ENCODE measurements at regions not wholly inside any gene's neighbourhood (a gene's known extent, or its start where the extent isn't known, plus 50 kb on each side); places are given as distances from the start of the nearest gene placed in this dataset.

DNA sequence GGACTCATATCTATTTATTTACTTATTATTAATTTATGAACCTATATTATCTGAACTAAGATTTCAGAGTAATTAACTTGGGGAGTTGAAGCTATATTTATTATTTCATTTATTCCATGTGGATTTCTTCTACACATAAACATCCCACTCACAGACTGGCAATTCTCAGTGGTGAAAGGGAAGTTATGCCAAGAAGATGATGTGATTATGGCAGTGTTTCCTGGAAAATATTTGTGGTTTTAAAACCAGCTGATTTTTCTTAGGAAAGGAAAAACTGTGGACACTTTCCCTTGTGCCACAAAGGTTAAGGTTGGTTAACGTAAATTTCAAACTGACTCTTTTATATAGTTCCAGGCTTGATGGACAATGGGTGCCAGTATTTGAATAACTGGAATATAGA, 513.1 kb downstream of the SLITRK6 start:
- no peaks in the 10 kb centered on the region for H3K4me1 ChIP-seq (ENCODE audit: control insufficient read depth, insufficient read depth, low read length)
- H3K9me3 ChIP-seq (ENCODE audit: control insufficient read depth, insufficient read depth, low read length), result no peaks in the 10 kb centered on the region
- no peak overlapping the region for H3K4me3 ChIP-seq (ENCODE audit: low read depth, low read length)
- no peaks in the 10 kb centered on the region for H3K27me3 ChIP-seq (ENCODE audit: control insufficient read depth, insufficient read depth, low read length)
- no peak overlapping the region for H3K27ac ChIP-seq (ENCODE audit: low read depth, low read length)
- no CpG with 5 or more reads among the region's 1 CpG for WGBS (ENCODE audit: insufficient coverage)
- DNase-seq (ENCODE audit: low read depth in 4 of 6, low spot score in 6 of 6), result no peak
- no peaks in the 10 kb centered on the region for H3K36me3 ChIP-seq (ENCODE audit: control insufficient read depth, insufficient read depth, low read length)

GRCh38 chr13:85284349-85284748, 514.9 kb downstream of the SLITRK6 start:
- Histone ChIP-seq H3K36me3 (ENCODE audit: control insufficient read depth, insufficient read depth, low read length) (no peaks in the 10 kb centered on the region), H3K4me3 (ENCODE audit: low read depth, low read length) (no peak overlapping the region), H3K4me1 (ENCODE audit: control insufficient read depth, insufficient read depth, low read length) (no peaks in the 10 kb centered on the region), H3K9me3 (ENCODE audit: control insufficient read depth, insufficient read depth, low read length) (no peaks in the 10 kb centered on the region), H3K27ac (ENCODE audit: low read depth, low read length) (no peak overlapping the region), H3K27me3 (ENCODE audit: control insufficient read depth, insufficient read depth, low read length) (no peaks in the 10 kb centered on the region)
- WGBS (ENCODE audit: insufficient coverage), result no CpG with 5 or more reads among the region's 2 CpGs
- no peak for DNase-seq (ENCODE audit: low read depth in 4 of 6, low spot score in 6 of 6)

- no peaks in the 10 kb centered on the region for H3K36me3 ChIP-seq (ENCODE audit: control insufficient read depth, insufficient read depth, low read length)
- no peaks in the 10 kb centered on the region for H3K9me3 ChIP-seq (ENCODE audit: control insufficient read depth, insufficient read depth, low read length)
- no peak for DNase-seq (ENCODE audit: low read depth in 4 of 6, low spot score in 6 of 6)
- H3K27ac ChIP-seq (ENCODE audit: low read depth, low read length), result no peak overlapping the region
- no peak overlapping the region for H3K4me3 ChIP-seq (ENCODE audit: low read depth, low read length)
- no peaks in the 10 kb centered on the region for H3K27me3 ChIP-seq (ENCODE audit: control insufficient read depth, insufficient read depth, low read length)
- no peaks in the 10 kb centered on the region for H3K4me1 ChIP-seq (ENCODE audit: control insufficient read depth, insufficient read depth, low read length)
These were observed 515.8 kb downstream of the SLITRK6 start for GRCh38 chr13:85283408-85283807.

- no peak for DNase-seq (ENCODE audit: low read depth in 4 of 6, low spot score in 6 of 6)
- H3K9me3 ChIP-seq (ENCODE audit: control insufficient read depth, insufficient read depth, low read length), result no peaks in the 10 kb centered on the region
- no peaks in the 10 kb centered on the region for H3K36me3 ChIP-seq (ENCODE audit: control insufficient read depth, insufficient read depth, low read length)
- no peaks in the 10 kb centered on the region for H3K27me3 ChIP-seq (ENCODE audit: control insufficient read depth, insufficient read depth, low read length)
- H3K27ac ChIP-seq (ENCODE audit: low read depth, low read length), result no peak overlapping the region
- no CpG with 5 or more reads among the region's 2 CpGs for WGBS (ENCODE audit: insufficient coverage)
- no peak overlapping the region for H3K4me3 ChIP-seq (ENCODE audit: low read depth, low read length)
- H3K4me1 ChIP-seq (ENCODE audit: control insufficient read depth, insufficient read depth, low read length), result no peaks in the 10 kb centered on the region
These were observed 516.3 kb downstream of the SLITRK6 start for GRCh38 chr13:85282876-85283275.

GRCh38 chr13:85278851-85279250, 520.4 kb downstream of the SLITRK6 start:
- H3K4me3 ChIP-seq (ENCODE audit: low read depth, low read length), result no peak overlapping the region
- no peaks in the 10 kb centered on the region for H3K4me1 ChIP-seq (ENCODE audit: control insufficient read depth, insufficient read depth, low read length)
- H3K27ac ChIP-seq (ENCODE audit: low read depth, low read length), result no peak overlapping the region
- no peak for DNase-seq (ENCODE audit: low read depth in 4 of 6, low spot score in 6 of 6)
- no peaks in the 10 kb centered on the region for H3K36me3 ChIP-seq (ENCODE audit: control insufficient read depth, insufficient read depth, low read length)
- H3K27me3 ChIP-seq (ENCODE audit: control insufficient read depth, insufficient read depth, low read length), result no peaks in the 10 kb centered on the region
- H3K9me3 ChIP-seq (ENCODE audit: control insufficient read depth, insufficient read depth, low read length), result no peaks in the 10 kb centered on the region
- no CpG with 5 or more reads among the region's 2 CpGs for WGBS (ENCODE audit: insufficient coverage)

GRCh38 chr13:85277748-85278147, 521.5 kb downstream of the SLITRK6 start:
- no peak overlapping the region for H3K27ac ChIP-seq (ENCODE audit: low read depth, low read length)
- no CpG with 5 or more reads among the region's 1 CpG for WGBS (ENCODE audit: insufficient coverage)
- H3K9me3 ChIP-seq (ENCODE audit: control insufficient read depth, insufficient read depth, low read length), result no peaks in the 10 kb centered on the region
- no peaks in the 10 kb centered on the region for H3K36me3 ChIP-seq (ENCODE audit: control insufficient read depth, insufficient read depth, low read length)
- no peak for DNase-seq (ENCODE audit: low read depth in 4 of 6, low spot score in 6 of 6)
- no peaks in the 10 kb centered on the region for H3K27me3 ChIP-seq (ENCODE audit: control insufficient read depth, insufficient read depth, low read length)
- no peak overlapping the region for H3K4me3 ChIP-seq (ENCODE audit: low read depth, low read length)
- H3K4me1 ChIP-seq (ENCODE audit: control insufficient read depth, insufficient read depth, low read length), result no peaks in the 10 kb centered on the region

GRCh38 chr13:85266771-85267170, 532.4 kb downstream of the SLITRK6 start:
- Histone ChIP-seq H3K4me1 (ENCODE audit: control insufficient read depth, insufficient read depth, low read length) (no peaks in the 10 kb centered on the region), H3K27me3 (ENCODE audit: control insufficient read depth, insufficient read depth, low read length) (no peaks in the 10 kb centered on the region), H3K36me3 (ENCODE audit: control insufficient read depth, insufficient read depth, low read length) (no peaks in the 10 kb centered on the region), H3K9me3 (ENCODE audit: control insufficient read depth, insufficient read depth, low read length) (no peaks in the 10 kb centered on the region), H3K4me3 (ENCODE audit: low read depth, low read length) (no peak overlapping the region), H3K27ac (ENCODE audit: low read depth, low read length) (no peak overlapping the region)
- no peak for DNase-seq (ENCODE audit: low read depth in 4 of 6, low spot score in 6 of 6)
- 73% methylated on average over 1 of the region's 2 CpGs for WGBS (ENCODE audit: insufficient coverage)

DNA sequence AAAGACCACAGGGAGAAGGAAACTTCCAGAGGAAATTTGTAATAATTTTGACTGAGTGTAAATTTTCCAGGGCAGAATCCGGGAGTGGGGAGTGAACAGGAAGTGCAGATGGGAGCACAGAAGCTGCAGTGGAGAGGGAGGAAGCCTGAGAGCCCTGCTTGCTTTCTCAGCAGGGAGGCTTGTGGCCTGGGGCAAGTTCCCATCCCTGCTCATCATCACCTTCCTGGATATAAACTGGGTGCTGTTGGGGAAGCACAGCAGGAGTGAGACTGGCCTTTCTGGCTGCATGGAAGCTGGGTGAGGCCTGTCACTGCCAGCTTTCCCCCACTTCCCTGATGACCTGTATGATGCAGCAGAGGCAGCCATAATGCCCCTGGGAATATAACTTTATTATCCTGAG, 532.9 kb downstream of the SLITRK6 start:
- 75% methylated on average over 1 of the region's 1 CpG for WGBS (ENCODE audit: insufficient coverage)
- no peaks in the 10 kb centered on the region for H3K9me3 ChIP-seq (ENCODE audit: control insufficient read depth, insufficient read depth, low read length)
- no peak overlapping the region for H3K4me3 ChIP-seq (ENCODE audit: low read depth, low read length)
- no peaks in the 10 kb centered on the region for H3K4me1 ChIP-seq (ENCODE audit: control insufficient read depth, insufficient read depth, low read length)
- no peaks in the 10 kb centered on the region for H3K27me3 ChIP-seq (ENCODE audit: control insufficient read depth, insufficient read depth, low read length)
- no peaks in the 10 kb centered on the region for H3K36me3 ChIP-seq (ENCODE audit: control insufficient read depth, insufficient read depth, low read length)
- H3K27ac ChIP-seq (ENCODE audit: low read depth, low read length), result no peak overlapping the region
- DNase-seq (ENCODE audit: low read depth in 4 of 6, low spot score in 6 of 6), result no peak

DNA sequence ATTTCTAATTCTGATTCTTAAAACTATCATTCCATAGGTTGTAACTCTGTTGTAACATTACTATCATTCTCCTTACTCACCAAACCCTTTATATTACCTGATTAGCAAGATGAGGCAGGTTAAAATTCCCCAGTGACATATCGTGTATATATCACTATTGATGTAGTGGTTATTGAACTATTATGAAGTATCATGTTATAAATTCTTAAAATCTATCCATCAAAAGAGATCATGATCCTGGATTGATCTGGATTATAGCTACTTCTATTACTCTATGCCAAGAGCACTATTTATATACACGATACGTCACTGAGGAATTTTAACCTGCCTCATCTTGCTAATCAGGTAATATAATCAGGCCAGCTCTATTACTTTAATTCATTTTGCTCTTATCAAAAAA, 533.9 kb downstream of the SLITRK6 start:
- no CpG with 5 or more reads among the region's 3 CpGs for WGBS (ENCODE audit: insufficient coverage)
- DNase-seq (ENCODE audit: low read depth in 4 of 6, low spot score in 6 of 6), result no peak
- Histone ChIP-seq H3K27me3 (ENCODE audit: control insufficient read depth, insufficient read depth, low read length) (no peaks in the 10 kb centered on the region), H3K36me3 (ENCODE audit: control insufficient read depth, insufficient read depth, low read length) (no peaks in the 10 kb centered on the region), H3K27ac (ENCODE audit: low read depth, low read length) (no peak overlapping the region), H3K9me3 (ENCODE audit: control insufficient read depth, insufficient read depth, low read length) (no peaks in the 10 kb centered on the region), H3K4me1 (ENCODE audit: control insufficient read depth, insufficient read depth, low read length) (no peaks in the 10 kb centered on the region), H3K4me3 (ENCODE audit: low read depth, low read length) (no peak overlapping the region)

- Histone ChIP-seq H3K9me3 (ENCODE audit: control insufficient read depth, insufficient read depth, low read length) (no peaks in the 10 kb centered on the region), H3K36me3 (ENCODE audit: control insufficient read depth, insufficient read depth, low read length) (no peaks in the 10 kb centered on the region), H3K4me3 (ENCODE audit: low read depth, low read length) (no peak overlapping the region), H3K27me3 (ENCODE audit: control insufficient read depth, insufficient read depth, low read length) (no peaks in the 10 kb centered on the region), H3K4me1 (ENCODE audit: control insufficient read depth, insufficient read depth, low read length) (no peaks in the 10 kb centered on the region), H3K27ac (ENCODE audit: low read depth, low read length) (no peak overlapping the region)
- no peak for DNase-seq (ENCODE audit: low read depth in 4 of 6, low spot score in 6 of 6)
- WGBS (ENCODE audit: insufficient coverage), result no CpG with 5 or more reads among the region's 2 CpGs
These were observed 536.7 kb downstream of the SLITRK6 start for GRCh38 chr13:85262499-85262898.

All from spinal cord (tissue), 9 donors.